Right lobe of liver (tissue), 1 donor: ENCODE measurements at regions not wholly inside any gene's neighbourhood (a gene's known extent, or its start where the extent isn't known, plus 50 kb on each side); places are given as distances from the start of the nearest gene placed in this dataset.

Experiments
- small RNA-seq, 2 experiments: library from RNA; depleted of rRNA; stranded (forward); fragments of <200 nt; gene quantifications; one replicate each; pipeline ENCODE3, GENCODE V24; 2016

Small RNA genes lying in the stretch of these regions (small RNA-seq; reads per million reads assigned to genes)
- gene AC133485.4 (0 reads per million in 2 experiments), gene AC142381.2 (0 reads per million in 2 experiments), gene IGHV1OR16-3 (0 reads per million in 2 experiments), gene IGHV3OR16-9 (0 reads per million in 2 experiments)
